CD4-positive, CD25-positive, alpha-beta regulatory T cell (primary cell): ENCODE measurements at regions not wholly inside any gene's neighbourhood (a gene's known extent, or its start where the extent isn't known, plus 50 kb on each side); places are given as distances from the start of the nearest gene placed in this dataset.

ENCODE experiments used
- ATAC-seq, 2 donors: fragments of 150-1000 bp; cut with Tn5 transposase; one replicate each; pipeline ENCODE4 v1.10.0; 2021; ENCODE audit warnings: low read depth in 2 of 2, moderate number of reproducible peaks in 2 of 2, moderate library complexity in 1 of 2
- DNase-seq, 3 donors: peaks; one replicate each; pipeline versions ENCODE4 v3.0.0 to v3.0.0-alpha.2; 2012 to 2022; ENCODE audit warnings: mixed read lengths in 1 of 3
- H3K27ac ChIP-seq: one replicate; pipeline ENCODE4 v1.7.0; 2013; ENCODE audit warnings: mild to moderate bottlenecking, low read length; ENCODE audit not compliant: insufficient read depth, poor library complexity, severe bottlenecking
- H3K27me3 ChIP-seq: one replicate; pipeline ENCODE4 v1.7.0; 2013; ENCODE audit warnings: low read length; ENCODE audit not compliant: control insufficient read depth, insufficient read depth
- H3K36me3 ChIP-seq: one replicate; pipeline ENCODE4 v1.7.0; 2013; ENCODE audit warnings: mild to moderate bottlenecking, low read length, moderate library complexity; ENCODE audit not compliant: control insufficient read depth, insufficient read depth
- H3K4me1 ChIP-seq: 2 replicates; pipeline ENCODE4 v1.7.0; 2013; ENCODE audit warnings: mild to moderate bottlenecking, low read length; ENCODE audit not compliant: insufficient read depth, control insufficient read depth, poor library complexity, severe bottlenecking
- H3K4me3 ChIP-seq: one replicate; pipeline ENCODE4 v1.7.0; 2013; ENCODE audit warnings: low read depth, mild to moderate bottlenecking, low read length, moderate library complexity
- H3K9me3 ChIP-seq, 2 experiments: 1 replicate in 1 of 2; 2 replicates in 1 of 2; pipeline ENCODE4 v1.7.0; 2013; ENCODE audit warnings: low read length in 2 of 2, mild to moderate bottlenecking in 1 of 2, moderate library complexity in 1 of 2; ENCODE audit not compliant: control insufficient read depth in 2 of 2
- H3K27ac Mint-ChIP-seq, 3 donors: one replicate each; pipeline ENCODE4 v1.8.0; 2020 to 2022; ENCODE audit warnings: mild to moderate bottlenecking in 3 of 3, mixed read lengths in 3 of 3, moderate library complexity in 2 of 3
- H3K27me3 Mint-ChIP-seq: one replicate; pipeline ENCODE4 v1.8.0; 2022; ENCODE audit warnings: mild to moderate bottlenecking, mixed read lengths
- H3K36me3 Mint-ChIP-seq: one replicate; pipeline ENCODE4 v1.8.0; 2020; ENCODE audit warnings: mixed read lengths
- H3K4me1 Mint-ChIP-seq, 4 donors: one replicate each; pipeline ENCODE4 v1.8.0; 2020 to 2022; ENCODE audit warnings: mixed read lengths in 4 of 4, mild to moderate bottlenecking in 1 of 4
- H3K4me3 Mint-ChIP-seq, 4 donors: one replicate each; pipeline ENCODE4 v1.8.0; 2020 to 2022; ENCODE audit warnings: mild to moderate bottlenecking in 4 of 4, mixed read lengths in 4 of 4, moderate library complexity in 3 of 4
- H3K9me3 Mint-ChIP-seq, 7 donors: one replicate each; pipeline ENCODE4 v1.8.0; 2020 to 2022; ENCODE audit warnings: mixed read lengths in 7 of 7, mild to moderate bottlenecking in 3 of 7, moderate library complexity in 2 of 7

- peaks cover 0 to 29% (median 18%) of the 10 kb centered on the region in 4 donors for H3K4me1 Mint-ChIP-seq
- H3K36me3 ChIP-seq, result no peaks in the 10 kb centered on the region
- H3K27me3 Mint-ChIP-seq, result no peaks in the 10 kb centered on the region
- H3K4me1 ChIP-seq, result peaks cover 11% of the 10 kb centered on the region
- no peak overlapping the region for H3K4me3 ChIP-seq
- no peaks in the 10 kb centered on the region for H3K27me3 ChIP-seq
- peaks cover 0 to 2% (median 0%) of the 10 kb centered on the region in 7 donors for H3K9me3 Mint-ChIP-seq
- H3K9me3 ChIP-seq, result no peaks in the 10 kb centered on the region
- no peak overlapping the region for H3K27ac ChIP-seq
- peak overlapping the region in 1 of 3 donors; percentile 50 for H3K27ac Mint-ChIP-seq
- DNase-seq, result no peak
- H3K4me3 Mint-ChIP-seq, result no peak overlapping the region
- ATAC-seq, result no peak
- peaks cover 3% of the 10 kb centered on the region for H3K36me3 Mint-ChIP-seq
Observed at GRCh38 chr10:129097776-129098330, 369.2 kb upstream of the MGMT start.

GRCh38 chr10:129098517-129098916 is 368.5 kb upstream of the MGMT start:
- peaks cover 4% of the 10 kb centered on the region for H3K36me3 Mint-ChIP-seq
- Histone ChIP-seq H3K4me3 (no peak overlapping the region), H3K36me3 (no peaks in the 10 kb centered on the region), H3K27ac (no peak overlapping the region), H3K27me3 (no peaks in the 10 kb centered on the region), H3K9me3 (no peaks in the 10 kb centered on the region), H3K4me1 (peaks cover 18% of the 10 kb centered on the region)
- no peaks in the 10 kb centered on the region for H3K27me3 Mint-ChIP-seq
- peaks cover 0 to 2% (median 0%) of the 10 kb centered on the region in 7 donors for H3K9me3 Mint-ChIP-seq
- no peak overlapping the region for H3K27ac Mint-ChIP-seq
- H3K4me1 Mint-ChIP-seq, result peaks cover 0 to 36% (median 24%) of the 10 kb centered on the region in 4 donors
- H3K4me3 Mint-ChIP-seq, result no peak overlapping the region
- ATAC-seq (no peak), DNase-seq (no peak)

- Histone ChIP-seq H3K9me3 (no peaks in the 10 kb centered on the region), H3K4me3 (no peak overlapping the region), H3K27me3 (no peaks in the 10 kb centered on the region), H3K36me3 (no peaks in the 10 kb centered on the region), H3K27ac (no peak overlapping the region), H3K4me1 (peaks cover 27% of the 10 kb centered on the region)
- ATAC-seq (no peak), DNase-seq (no peak)
- Mint-ChIP-seq H3K4me3 (peak overlapping the region in 1 of 4 donors; percentile 48), H3K27ac (peak overlapping the region in 2 of 3 donors; percentile 36 to 60), H3K36me3 (peaks cover 4% of the 10 kb centered on the region), H3K27me3 (no peaks in the 10 kb centered on the region), H3K4me1 (peaks cover 0 to 45% (median 29%) of the 10 kb centered on the region in 4 donors), H3K9me3 (peaks cover 0 to 2% (median 0%) of the 10 kb centered on the region in 7 donors)
Observed at GRCh38 chr10:129099486-129099885, 367.6 kb upstream of the MGMT start.

- Histone ChIP-seq H3K4me1 (peaks cover 32% of the 10 kb centered on the region), H3K4me3 (no peak overlapping the region), H3K9me3 (no peaks in the 10 kb centered on the region), H3K36me3 (no peaks in the 10 kb centered on the region), H3K27me3 (no peaks in the 10 kb centered on the region), H3K27ac (no peak overlapping the region)
- peaks cover 0 to 2% (median 0%) of the 10 kb centered on the region in 7 donors for H3K9me3 Mint-ChIP-seq
- peaks cover 4% of the 10 kb centered on the region for H3K36me3 Mint-ChIP-seq
- H3K4me3 Mint-ChIP-seq, result peak overlapping the region in 2 of 4 donors; percentile 3 to 48
- ATAC-seq, result no peak
- peaks cover 0 to 50% (median 33%) of the 10 kb centered on the region in 4 donors for H3K4me1 Mint-ChIP-seq
- H3K27ac Mint-ChIP-seq, result peak overlapping the region in 2 of 3 donors; percentile 6 to 18
- no peaks in the 10 kb centered on the region for H3K27me3 Mint-ChIP-seq
- no peak for DNase-seq
Observed at GRCh38 chr10:129099992-129100391, 367.0 kb upstream of the MGMT start.

- no peak overlapping the region for H3K4me3 ChIP-seq
- H3K9me3 Mint-ChIP-seq, result peaks cover 0 to 2% (median 0%) of the 10 kb centered on the region in 7 donors
- H3K4me3 Mint-ChIP-seq, result peak overlapping the region in 2 of 4 donors; percentile 52 to 53
- H3K4me1 Mint-ChIP-seq, result peaks cover 10 to 64% (median 42%) of the 10 kb centered on the region in 4 donors
- ATAC-seq (no peak), DNase-seq (peak in 1 of 3 donors; percentile 31)
- H3K9me3 ChIP-seq, result no peaks in the 10 kb centered on the region
- H3K36me3 Mint-ChIP-seq, result peaks cover 4% of the 10 kb centered on the region
- no peaks in the 10 kb centered on the region for H3K36me3 ChIP-seq
- H3K4me1 ChIP-seq, result peaks cover 43% of the 10 kb centered on the region
- H3K27me3 Mint-ChIP-seq, result no peaks in the 10 kb centered on the region
- H3K27me3 ChIP-seq, result no peaks in the 10 kb centered on the region
- H3K27ac Mint-ChIP-seq, result peak overlapping the region; percentile 79 to 99 (median 90)
- H3K27ac ChIP-seq, result no peak overlapping the region
Observed at GRCh38 chr10:129101232-129101980, 365.6 kb upstream of the MGMT start.

GRCh38 chr10:129102906-129103693 is 363.9 kb upstream of the MGMT start:
- Histone ChIP-seq H3K27ac (no peak overlapping the region), H3K4me1 (peaks cover 43% of the 10 kb centered on the region), H3K27me3 (no peaks in the 10 kb centered on the region), H3K4me3 (no peak overlapping the region), H3K36me3 (no peaks in the 10 kb centered on the region), H3K9me3 (no peaks in the 10 kb centered on the region)
- no peak for ATAC-seq
- DNase-seq, result no peak
- Mint-ChIP-seq H3K27ac (peak overlapping the region; percentile 90 to 99 (median 91)), H3K36me3 (peaks cover 4% of the 10 kb centered on the region), H3K9me3 (peaks cover 0 to 2% (median 0%) of the 10 kb centered on the region in 7 donors), H3K4me1 (peaks cover 11 to 80% (median 44%) of the 10 kb centered on the region in 4 donors), H3K4me3 (peak overlapping the region in 2 of 4 donors; percentile 4 to 39), H3K27me3 (no peaks in the 10 kb centered on the region)

- Histone ChIP-seq H3K4me1 (peaks cover 43% of the 10 kb centered on the region), H3K4me3 (no peak overlapping the region), H3K27ac (peak overlapping the region; percentile 49), H3K27me3 (no peaks in the 10 kb centered on the region), H3K36me3 (no peaks in the 10 kb centered on the region), H3K9me3 (no peaks in the 10 kb centered on the region)
- DNase-seq, result peak in 2 of 3 donors; percentile 48 to 67
- no peaks in the 10 kb centered on the region for H3K27me3 Mint-ChIP-seq
- peaks cover 11 to 89% (median 45%) of the 10 kb centered on the region in 4 donors for H3K4me1 Mint-ChIP-seq
- peak overlapping the region; percentile 90 to 99 (median 98) for H3K27ac Mint-ChIP-seq
- peak; percentile 38 to 55 for ATAC-seq
- peaks cover 4% of the 10 kb centered on the region for H3K36me3 Mint-ChIP-seq
- H3K4me3 Mint-ChIP-seq, result peak overlapping the region; percentile 79 to 87 (median 82)
- H3K9me3 Mint-ChIP-seq, result peaks cover 0 to 3% (median 0%) of the 10 kb centered on the region in 7 donors
Observed at GRCh38 chr10:129104266-129105045, 362.6 kb upstream of the MGMT start.
